Fibroblast of peridontal ligament (primary cell): ENCODE measurements at regions not wholly inside any gene's neighbourhood (a gene's known extent, or its start where the extent isn't known, plus 50 kb on each side); places are given as distances from the start of the nearest gene placed in this dataset.
A peak's percentile ranks its signal among the peaks of the same experiment; 100 is the strongest.

Source experiments
- DNase-seq: peaks from one replicate; pipeline ENCODE4 v3.0.0-alpha.2; 2010; ENCODE audit errors: extremely low read depth

DNA sequence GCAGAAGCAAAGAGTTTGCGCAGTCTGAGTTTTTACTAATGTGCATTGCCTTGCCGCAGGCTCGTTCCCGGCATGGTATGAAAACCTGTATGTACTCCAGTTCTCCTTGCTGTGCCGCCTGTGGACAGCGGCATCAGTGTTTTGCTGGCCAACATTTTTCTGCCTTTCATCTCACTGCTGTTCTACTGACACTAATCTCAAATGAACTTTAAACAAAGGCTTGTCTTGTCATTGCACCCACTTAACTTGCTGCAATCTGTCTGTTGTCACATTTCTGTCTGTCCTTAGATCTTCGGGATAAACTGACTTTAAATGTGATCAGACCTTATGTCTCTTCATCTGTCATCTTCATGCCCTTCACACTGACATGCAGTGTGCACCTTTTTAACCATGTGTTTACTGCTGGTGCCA, 71.7 kb upstream of the ZNRF2 start:
- no peak for DNase-seq

DNA sequence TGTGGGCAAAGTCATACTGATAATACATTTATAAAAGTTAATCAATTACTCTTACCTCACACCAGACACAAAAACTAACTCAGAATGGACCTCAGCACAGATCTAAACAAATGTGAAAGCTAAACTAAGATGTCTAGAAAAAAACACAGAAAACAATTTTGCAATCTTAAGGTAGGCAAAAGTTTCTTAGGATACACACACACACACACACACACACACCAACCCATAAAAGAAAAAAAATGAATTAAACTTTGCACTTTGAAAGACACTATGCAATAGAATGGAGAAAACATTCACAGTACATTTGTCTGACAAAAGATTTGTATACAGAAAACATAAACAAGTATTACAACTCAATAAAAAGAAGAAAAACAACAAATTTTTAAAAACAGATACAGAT, 70.8 kb upstream of the ZNRF2 start:
- no peak for DNase-seq

DNA sequence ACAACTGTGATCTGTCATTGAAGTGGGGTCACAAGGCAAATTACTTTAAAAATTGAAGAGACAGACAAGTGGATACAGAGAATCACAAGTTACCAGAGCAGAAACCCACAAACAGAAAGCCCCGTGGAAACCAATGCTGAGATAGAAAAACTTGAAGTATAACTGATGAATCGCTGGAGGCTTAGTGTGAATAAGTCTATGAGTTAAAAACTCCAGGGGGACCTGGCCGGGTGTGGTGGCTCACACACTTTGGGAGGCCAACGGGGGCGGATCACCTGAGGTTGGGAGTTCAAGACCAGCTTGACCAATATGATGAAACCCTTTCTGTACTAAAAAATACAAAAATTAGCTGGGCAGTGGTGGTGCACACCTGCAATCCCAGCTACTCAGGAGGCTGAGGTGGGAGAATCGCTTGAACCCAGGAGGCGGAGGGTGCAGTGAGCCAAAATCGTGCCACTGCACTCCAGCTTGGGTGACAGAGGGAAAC, 69.7 kb upstream of the ZNRF2 start:
- DNase-seq, result no peak

- no peak for DNase-seq
Measured at GRCh38 chr7:30221764-30222163, 62.6 kb upstream of the ZNRF2 start.

DNA sequence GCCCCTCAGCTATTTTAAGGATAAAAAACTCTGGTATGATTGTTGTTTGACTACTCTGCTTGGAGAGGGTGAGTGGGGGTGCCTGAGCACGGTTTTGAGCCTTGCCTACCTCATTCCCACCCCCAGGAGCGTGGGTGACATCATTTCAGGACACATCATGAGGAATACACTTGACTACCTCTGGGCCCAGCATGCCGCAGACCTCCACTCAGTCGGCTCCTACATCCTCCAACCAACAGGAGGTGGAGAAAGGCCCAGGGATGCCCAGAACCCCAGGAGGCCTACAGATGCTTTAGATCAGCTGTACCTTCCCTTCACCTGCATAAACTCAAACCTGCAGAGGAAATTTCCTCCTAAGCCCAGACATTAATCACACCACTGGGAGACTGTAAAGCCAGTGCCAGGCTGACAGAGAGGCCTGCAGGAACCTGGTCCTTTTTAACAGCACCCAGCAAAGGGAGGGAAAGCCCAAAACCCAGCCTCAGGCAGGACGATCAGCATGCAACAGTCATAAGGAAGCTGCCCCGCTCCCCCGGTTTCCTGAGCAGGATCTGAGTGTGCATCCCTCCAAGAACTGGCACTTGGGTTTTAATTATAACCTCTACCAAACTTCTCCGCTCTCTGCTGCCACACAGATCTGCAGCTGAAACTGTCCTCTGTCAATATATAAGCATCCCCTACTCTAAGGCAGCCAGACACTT, 61.7 kb upstream of the ZNRF2 start:
- no peak for DNase-seq

- no peak for DNase-seq
Measured at GRCh38 chr7:30223896-30224295, 60.5 kb upstream of the ZNRF2 start.

DNA sequence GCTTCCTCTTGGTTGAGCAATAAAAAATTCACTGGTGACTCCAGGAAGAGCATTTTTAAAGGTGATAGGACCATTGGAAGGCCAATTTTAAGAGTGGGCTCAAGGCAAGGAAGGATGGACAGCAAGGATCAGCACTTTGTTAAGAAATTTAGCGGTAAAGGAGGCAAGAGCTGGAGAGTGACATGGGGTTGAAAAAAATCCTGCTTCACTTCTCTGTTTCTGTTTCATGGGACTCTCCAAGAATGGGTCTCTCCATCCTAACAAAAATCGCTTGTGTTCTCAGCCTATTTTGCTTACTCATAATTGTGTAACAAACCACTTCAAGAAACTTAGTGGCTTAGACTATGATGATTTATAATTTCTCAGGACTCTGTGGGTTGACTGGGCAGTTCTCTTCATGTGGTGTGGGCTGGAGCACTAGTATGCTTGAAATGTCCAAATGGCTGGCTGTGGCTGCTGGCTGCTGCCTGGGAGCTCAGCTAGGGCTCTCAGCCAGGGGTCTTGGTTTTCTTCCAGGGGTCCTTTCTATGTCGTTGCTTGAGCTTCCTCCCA, 59.8 kb upstream of the ZNRF2 start:
- peak; percentile 75 for DNase-seq

DNA sequence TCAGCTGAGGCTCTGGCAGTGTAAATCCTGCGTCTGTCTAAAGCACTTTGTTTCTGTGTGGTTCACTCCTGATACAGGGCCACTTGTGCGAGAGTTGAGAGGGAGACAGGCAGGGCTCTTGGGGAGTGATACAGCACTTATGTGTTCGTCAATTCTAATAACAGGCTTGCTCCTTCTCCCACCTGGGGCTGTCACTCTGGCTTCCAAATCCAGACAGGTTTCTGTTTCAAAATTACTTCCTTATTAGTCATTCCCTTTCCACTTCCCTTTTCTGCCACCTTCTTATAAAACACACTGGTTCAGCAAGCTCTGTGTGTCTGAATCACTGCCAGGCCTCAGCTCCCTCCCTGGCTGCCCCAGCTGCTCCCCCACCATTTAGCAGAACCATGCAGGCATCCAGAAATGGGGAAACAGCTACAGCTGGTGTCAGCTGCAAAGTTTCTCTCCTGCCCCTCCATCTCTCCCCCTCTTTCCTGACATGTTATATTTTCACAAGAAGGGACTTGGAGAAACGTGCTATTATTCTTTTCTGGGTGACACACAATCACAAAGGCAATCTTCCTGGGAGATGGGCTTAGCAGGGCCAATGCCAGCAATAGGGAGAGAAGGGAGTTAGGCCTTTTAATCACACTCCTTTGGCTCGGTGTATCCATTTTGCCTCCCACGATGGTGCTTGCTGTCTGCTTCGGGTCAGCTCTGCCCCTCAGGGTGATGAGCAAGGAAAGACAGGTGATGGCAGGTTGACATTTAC, 58.4 kb upstream of the ZNRF2 start:
- peak; percentile 8 for DNase-seq

DNA sequence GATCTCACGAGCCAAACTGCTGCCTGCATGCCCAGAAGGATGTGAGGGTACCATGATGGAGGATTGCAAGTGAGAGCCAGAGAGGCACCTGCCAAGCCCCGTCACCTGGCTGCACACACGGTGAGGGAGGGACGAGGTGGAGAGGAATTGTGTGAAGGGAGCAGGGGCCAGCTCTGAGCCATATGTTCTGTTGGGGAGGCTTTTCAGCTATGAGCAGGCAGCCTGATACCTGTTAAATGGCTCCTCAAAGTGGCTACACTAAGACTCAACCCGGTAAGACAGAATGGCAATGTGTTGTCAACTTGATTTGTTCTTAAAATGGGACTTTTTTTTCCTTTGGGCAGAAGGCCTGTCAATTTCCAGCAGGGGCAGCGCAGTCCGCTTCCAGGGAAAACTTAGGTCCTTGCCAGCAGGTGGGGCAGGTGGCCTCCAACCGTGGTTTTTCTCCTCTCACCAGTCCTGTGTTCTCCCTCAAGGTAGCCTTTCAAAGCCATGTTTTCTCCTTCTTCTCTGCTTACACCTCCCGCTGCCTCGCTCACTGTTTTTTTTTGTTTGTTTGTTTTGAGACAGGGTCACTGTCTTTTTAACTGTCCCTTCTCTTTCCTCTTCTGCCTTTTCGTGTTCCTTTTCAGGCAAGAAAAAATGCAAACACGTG, 57.7 kb upstream of the ZNRF2 start:
- no peak for DNase-seq

- no peak for DNase-seq
Measured at GRCh38 chr7:30231271-30231670, 53.1 kb upstream of the ZNRF2 start.

DNA sequence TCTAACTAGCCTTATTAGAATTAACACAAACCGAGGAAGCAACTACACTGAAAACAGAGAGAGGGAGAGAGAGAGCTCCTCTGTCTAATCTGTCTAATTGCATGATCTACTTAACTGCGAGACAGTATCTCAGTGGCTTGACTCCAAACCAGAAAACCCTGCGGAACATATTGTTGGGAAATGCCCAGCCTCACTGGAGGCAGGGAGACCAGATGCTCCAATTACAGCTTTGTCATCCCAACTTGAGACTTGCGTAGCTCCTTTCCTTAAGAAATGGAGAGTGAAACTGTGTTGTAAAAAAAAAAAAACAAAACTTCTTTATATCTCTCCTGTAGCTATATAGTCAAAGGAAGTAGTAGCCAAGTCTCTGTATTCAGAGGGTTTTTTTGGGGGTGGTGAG, 52.0 kb upstream of the ZNRF2 start:
- no peak for DNase-seq
